Endothelial cell of umbilical vein (primary cell): ENCODE measurements at regions not wholly inside any gene's neighbourhood (a gene's known extent, or its start where the extent isn't known, plus 50 kb on each side); places are given as distances from the start of the nearest gene placed in this dataset.

Experiments used
- BruUV-seq: library from RNA; stranded (reverse); fragments of 400-500 nt; replicated peaks from 2 replicates; lab custom pipeline; 2021; lab: Mats Ljungman, UMichigan
- CTCF ChIA-PET: fragments of 300-600, 350-600 bp; sonication (Branson Sonifier 250); formaldehyde crosslinking; loops from one replicate; lab custom pipeline; 2021; ENCODE audit warnings: antibody characterized with exemption, inconsistent platforms; lab: Charles Lee
- POLR2A ChIA-PET: fragments of 300-600, 350-600 bp; sonication (Branson Sonifier 250); formaldehyde crosslinking; loops from one replicate; lab custom pipeline; 2021; ENCODE audit warnings: antibody characterized with exemption, inconsistent platforms; lab: Charles Lee
- DNase-seq: peaks from one replicate; pipeline ENCODE4 v3.0.0-alpha.2; 2011; ENCODE audit warnings: low read depth, low spot score
- FAIRE-seq: peaks from 2 replicates; lab custom pipeline; 2011; peaks lifted over from hg19 to GRCh38; lab: Jason Lieb, UNC
- H2AFZ ChIP-seq: 2 replicates; pipeline ENCODE4 v1.6.0; 2012; ENCODE audit warnings: low read depth, low read length, control low read depth, inconsistent platforms
- H3K27ac ChIP-seq: 2 replicates; pipeline ENCODE4 v1.5.1; 2011; ENCODE audit warnings: low read depth, mild to moderate bottlenecking, control low read depth, low read length, moderate library complexity; ENCODE audit not compliant: insufficient read depth
- H3K27me3 ChIP-seq, 2 experiments: 2 replicates each; pipeline versions ENCODE4 v1.6.0 to v1.6.1; 2011; ENCODE audit warnings: low read length in 2 of 2, mixed read lengths in 1 of 2; ENCODE audit not compliant: control insufficient read depth in 2 of 2, insufficient read depth in 2 of 2
- H3K36me3 ChIP-seq, 2 experiments: 2 replicates in 1 of 2; 3 replicates in 1 of 2; pipeline ENCODE4 v1.5.1; 2011; ENCODE audit warnings: low read length in 2 of 2, mild to moderate bottlenecking in 1 of 2, moderate library complexity in 1 of 2; ENCODE audit not compliant: control insufficient read depth in 2 of 2, insufficient read depth in 2 of 2; ENCODE audit errors: extremely low read depth in 1 of 2
- H3K4me1 ChIP-seq: 3 replicates; pipeline ENCODE4 v1.5.1; 2011; ENCODE audit warnings: mild to moderate bottlenecking, low read length; ENCODE audit not compliant: control insufficient read depth, insufficient read depth; ENCODE audit errors: extremely low read depth
- H3K4me2 ChIP-seq: 2 replicates; pipeline ENCODE4 v1.6.1; 2011; ENCODE audit warnings: low read length, control low read depth, mixed read lengths; ENCODE audit not compliant: insufficient read depth
- H3K4me3 ChIP-seq, 3 experiments: fragments of 200-600 bp in 1 of 3; sonication (generic), shearing (Covaris generic) in 1 of 3; replicated peaks in 1 of 3; 2 replicates each; pipeline ENCODE4 v1.5.1; 2011 to 2016; ENCODE audit warnings: control low read depth in 3 of 3, low read length in 3 of 3, mild to moderate bottlenecking in 2 of 3, inconsistent platforms in 1 of 3, low read depth in 1 of 3, moderate library complexity in 1 of 3; ENCODE audit not compliant: insufficient read depth in 1 of 3
- H3K79me2 ChIP-seq: 2 replicates; pipeline ENCODE4 v1.6.0; 2012; ENCODE audit warnings: low read length, inconsistent platforms; ENCODE audit not compliant: control insufficient read depth, insufficient read depth
- H3K9ac ChIP-seq: replicated peaks from 2 replicates; pipeline ENCODE3; 2011; ENCODE audit warnings: low read length, control low read depth; ENCODE audit not compliant: insufficient read depth; ENCODE audit errors: extremely low read depth
- H3K9me1 ChIP-seq: replicated peaks from 3 replicates; pipeline ENCODE4 v1.6.0; 2011; ENCODE audit warnings: mild to moderate bottlenecking, low read length; ENCODE audit not compliant: control insufficient read depth, insufficient read depth; ENCODE audit errors: extremely low read depth
- H3K9me3 ChIP-seq: replicated peaks from 2 replicates; pipeline ENCODE4 v1.5.1; 2012; ENCODE audit warnings: low read length, inconsistent platforms; ENCODE audit not compliant: control insufficient read depth, insufficient read depth
- H4K20me1 ChIP-seq: replicated peaks from 2 replicates; pipeline ENCODE3; 2011; ENCODE audit warnings: mild to moderate bottlenecking, low read length; ENCODE audit not compliant: control insufficient read depth, insufficient read depth; ENCODE audit errors: extremely low read depth
- CTCF ChIP-seq, 2 donors: IDR thresholded peaks; 1 replicate in 1 of 2; 2 replicates in 1 of 2; pipeline ENCODE4 v1.5.1; 2011; ENCODE audit warnings: low read length in 2 of 2, mild to moderate bottlenecking in 2 of 2, moderate library complexity in 2 of 2, control low read depth in 1 of 2, inconsistent platforms in 1 of 2, low read depth in 1 of 2; ENCODE audit not compliant: insufficient read depth in 1 of 2; ENCODE audit errors: extremely low read depth in 1 of 2
- EZH2 ChIP-seq: IDR thresholded peaks from 2 replicates; pipeline ENCODE4 v1.6.1; 2012; ENCODE audit warnings: borderline replicate concordance, low read depth, mild to moderate bottlenecking, moderate library complexity, low read length, inconsistent platforms; ENCODE audit not compliant: severe bottlenecking
- FOS ChIP-seq: IDR thresholded peaks from 2 replicates; pipeline ENCODE4 v1.6.1; 2011; ENCODE audit warnings: mild to moderate bottlenecking, low read length, moderate library complexity, borderline replicate concordance; ENCODE audit not compliant: insufficient read depth
- GATA2 ChIP-seq: IDR thresholded peaks from 2 replicates; pipeline ENCODE4 v1.7.0; 2011; ENCODE audit warnings: low read depth, mild to moderate bottlenecking, moderate library complexity, mixed read lengths, low read length; ENCODE audit not compliant: insufficient read length, insufficient read depth
- JUN ChIP-seq: IDR thresholded peaks from 2 replicates; pipeline ENCODE4 v1.6.1; 2011; ENCODE audit warnings: borderline replicate concordance, low read depth; ENCODE audit not compliant: insufficient read length, insufficient read depth
- MAX ChIP-seq: IDR thresholded peaks from 2 replicates; pipeline ENCODE4 v1.6.1; 2011; ENCODE audit not compliant: insufficient read depth, insufficient read length
- MYC ChIP-seq: IDR thresholded peaks from one replicate; pipeline ENCODE4 v1.6.1; 2011; ENCODE audit warnings: mild to moderate bottlenecking, low read depth, low read length
- POLR2A ChIP-seq: IDR thresholded peaks from 2 replicates; pipeline ENCODE4 v1.6.1; 2012; ENCODE audit warnings: low read depth, mild to moderate bottlenecking, control low read depth, low read length
- POLR2AphosphoS5 ChIP-seq: IDR thresholded peaks from 2 replicates; pipeline ENCODE4 v1.6.1; 2012; ENCODE audit warnings: low read depth, mild to moderate bottlenecking, control low read depth, low read length, moderate library complexity; ENCODE audit not compliant: insufficient read depth
- dilution Hi-C: fragments of 300-500 bp; cut with MboI; formaldehyde crosslinking; loops from one replicate; pipeline ENCODE4 v1.15.0; 2019; ENCODE audit warnings: low sequenced_read_pairs; ENCODE audit not compliant: extremely low pct_ligation_motif_present
- intact Hi-C: fragments of 100-400 bp; cut with micrococcal nuclease; formaldehyde crosslinking; loops from one replicate; pipeline ENCODE4 v1.10.0; 2022

- intact Hi-C loops = loop anchor here (5.0 kb wide), 1 partner anchor 1702 kb away; no protein-coding TSS in a partner anchor
- DNase-seq (no peak), FAIRE-seq (no peak)
- H3K4me3 ChIP-seq = no peak overlapping the region
- H3K79me2 ChIP-seq = no peaks in the 10 kb centered on the region
- H2AFZ ChIP-seq = no peak overlapping the region
- no peaks in the 10 kb centered on the region for H3K9me1 ChIP-seq
- TF ChIP-seq GATA2 (no peak), MAX (no peak)
- H4K20me1 ChIP-seq = no peaks in the 10 kb centered on the region
- CTCF ChIA-PET = no interaction called here
- H3K4me1 ChIP-seq = no peaks in the 10 kb centered on the region
- POLR2A ChIA-PET = no interaction called here
- H3K9me3 ChIP-seq = no peaks in the 10 kb centered on the region
- no TSS peak for BruUV-seq
- no peak overlapping the region for H3K9ac ChIP-seq
- H3K27me3 ChIP-seq = no peaks in the 10 kb centered on the region
- no peak overlapping the region for H3K4me2 ChIP-seq
- H3K27ac ChIP-seq = no peak overlapping the region
- H3K36me3 ChIP-seq = no peaks in the 10 kb centered on the region
- dilution Hi-C loops = no loop called here
These were observed 67.9 kb upstream of the KCND2 start for GRCh38 chr7:120205101-120205500.

- Histone ChIP-seq H3K27ac (no peak overlapping the region), H3K9me3 (no peaks in the 10 kb centered on the region), H3K9ac (no peak overlapping the region), H4K20me1 (no peaks in the 10 kb centered on the region), H3K4me1 (no peaks in the 10 kb centered on the region), H3K36me3 (no peaks in the 10 kb centered on the region), H3K4me3 (no peak overlapping the region), H3K27me3 (no peaks in the 10 kb centered on the region), H3K79me2 (no peaks in the 10 kb centered on the region), H2AFZ (no peak overlapping the region), H3K9me1 (no peaks in the 10 kb centered on the region), H3K4me2 (no peak overlapping the region)
- CTCF ChIA-PET = no interaction called here
- DNase-seq = no peak
- intact Hi-C loops = loop anchor here (5.0 kb wide), 1 partner anchor 1700 kb away; no protein-coding TSS in a partner anchor
- no TSS peak for BruUV-seq
- dilution Hi-C loops = no loop called here
- POLR2A ChIA-PET = no interaction called here
- TF ChIP-seq FOS = no peak
- no peak for TF ChIP-seq CTCF (IDR thresholded peaks at IDR 0.05; ENCODE audit: extremely low read depth in 1 of 2, insufficient read depth in 1 of 2, low read depth in 1 of 2, low read length in 2 of 2)
- no peak for TF ChIP-seq MAX
- no peak for TF ChIP-seq POLR2A
- no peak for TF ChIP-seq JUN
- no peak for TF ChIP-seq MYC
- TF ChIP-seq EZH2 = no peak
- no peak for TF ChIP-seq GATA2
- no peak for TF ChIP-seq POLR2AphosphoS5
- no peak for FAIRE-seq
These were observed 65.9 kb upstream of the KCND2 start for GRCh38 chr7:120207037-120207436.
